Amniotic stem cell (primary cell): ENCODE measurements at regions not wholly inside any gene's neighbourhood (a gene's known extent, or its start where the extent isn't known, plus 50 kb on each side); places are given as distances from the start of the nearest gene placed in this dataset.

Source experiments
- DNase-seq: peaks from one replicate; lab custom pipeline; 2025; lab: John Stamatoyannopoulos, UW

DNA sequence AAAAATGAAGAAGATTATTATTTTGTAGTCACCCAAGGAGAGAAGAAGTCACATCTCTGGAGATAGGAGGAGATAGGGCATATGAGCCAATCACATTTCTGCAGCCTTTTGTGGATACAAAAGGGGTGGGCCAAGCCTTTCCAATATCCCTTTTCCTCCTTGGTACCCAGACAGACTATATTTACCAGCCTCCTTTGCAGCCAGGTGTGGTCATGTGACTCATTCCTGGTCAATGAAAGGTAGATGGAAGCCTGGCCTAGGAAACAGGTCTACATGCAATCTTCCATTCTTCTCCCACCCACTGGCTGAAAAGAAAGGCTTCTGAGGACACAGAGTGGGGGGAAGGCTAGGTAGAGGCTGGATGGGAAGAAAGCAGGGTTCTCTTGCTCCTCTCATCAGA lies 58.1 kb upstream of the ERG start:
- DNase-seq: no peak

DNA sequence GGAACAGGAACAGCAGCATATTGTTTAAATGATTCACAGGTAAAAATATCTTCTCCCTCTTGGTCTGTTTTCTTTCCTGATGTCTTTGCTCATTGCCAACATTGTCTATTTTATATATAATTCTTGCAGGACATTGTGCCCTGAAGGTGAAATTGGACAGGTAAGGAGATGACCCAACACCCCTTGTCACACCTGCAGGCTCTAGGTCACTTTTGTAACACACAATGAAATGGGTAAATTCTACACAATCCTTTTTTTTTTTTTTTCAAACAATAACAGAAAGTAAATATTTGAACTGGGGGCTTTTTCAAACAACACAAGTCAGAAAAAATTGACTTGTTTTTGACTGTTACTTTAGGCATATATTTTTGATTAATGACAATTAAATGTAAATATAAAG lies 62.9 kb upstream of the ERG start:
- DNase-seq: no peak

DNA sequence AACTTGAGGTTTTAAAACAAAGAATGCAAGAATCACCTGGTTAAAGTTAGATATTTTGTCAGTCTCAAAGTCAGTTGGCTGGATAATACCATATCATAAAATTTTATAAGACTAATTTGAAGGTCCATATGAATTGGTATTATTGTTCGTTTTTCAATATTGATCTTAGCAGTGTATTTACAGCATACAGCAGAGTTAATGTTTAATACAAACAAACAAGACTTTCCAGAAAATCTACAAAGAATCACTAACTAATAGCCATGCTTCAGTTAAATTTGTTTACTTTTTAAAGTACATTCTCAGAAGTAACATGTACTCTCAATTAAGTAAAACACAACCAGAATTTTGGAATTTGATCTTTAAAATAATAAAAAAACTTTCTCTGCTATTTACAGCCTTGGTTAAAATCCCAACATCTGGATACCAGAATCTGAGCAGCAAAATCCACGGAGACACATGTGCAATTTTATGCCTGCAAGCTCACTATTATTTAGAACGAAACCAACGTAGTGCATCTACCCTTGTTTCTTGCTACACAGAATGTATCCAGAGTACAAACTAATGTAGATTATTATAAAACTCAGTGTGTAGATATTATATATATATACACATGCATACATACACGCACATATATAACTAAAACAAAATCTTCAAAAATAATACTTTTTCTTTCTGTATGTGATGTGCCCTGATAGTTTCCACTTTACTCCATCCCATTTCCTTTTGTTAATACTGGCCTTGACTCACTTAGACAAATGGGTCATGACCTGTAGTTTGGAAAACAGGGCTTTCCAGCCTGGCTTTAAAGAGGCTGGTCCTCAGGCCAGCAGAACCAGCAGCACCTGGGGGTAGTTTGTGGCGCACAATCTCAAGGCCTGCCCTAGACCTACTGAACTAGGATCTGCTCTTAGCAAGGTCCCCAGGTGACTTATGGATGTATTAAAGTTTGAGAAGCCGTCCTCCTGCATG lies 63.6 kb upstream of the ERG start:
- no peak for DNase-seq

DNA sequence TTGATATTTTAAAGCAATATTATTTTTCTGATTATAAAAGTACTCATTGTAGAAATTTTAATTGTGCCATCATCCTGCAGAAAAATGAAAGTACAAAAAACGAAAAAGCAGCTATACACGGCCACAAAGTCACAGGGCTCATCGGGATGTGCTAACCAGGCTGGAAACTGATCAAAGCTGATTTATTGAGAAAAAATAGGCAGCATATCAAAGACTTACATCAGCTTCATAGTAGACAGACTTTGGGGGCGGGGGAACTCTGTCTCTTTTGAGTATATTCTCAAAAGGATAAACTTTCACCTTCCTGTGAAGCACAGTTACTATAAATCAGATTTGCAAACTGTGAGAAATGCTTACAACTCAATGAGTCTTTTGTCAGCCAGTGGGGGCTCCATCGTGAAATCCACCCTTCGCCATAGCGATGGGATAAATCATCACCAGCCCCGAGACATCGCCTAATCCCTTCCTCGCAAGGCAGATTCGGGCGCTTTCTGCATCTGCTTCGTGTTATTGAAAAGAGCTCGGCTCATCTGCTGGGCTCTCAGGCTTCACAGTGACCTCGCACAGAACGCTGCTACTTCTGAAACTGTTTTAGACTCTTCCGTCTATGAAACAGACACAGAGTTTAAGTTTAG lies 69.2 kb upstream of the ERG start:
- DNase-seq: peak; percentile 36

DNA sequence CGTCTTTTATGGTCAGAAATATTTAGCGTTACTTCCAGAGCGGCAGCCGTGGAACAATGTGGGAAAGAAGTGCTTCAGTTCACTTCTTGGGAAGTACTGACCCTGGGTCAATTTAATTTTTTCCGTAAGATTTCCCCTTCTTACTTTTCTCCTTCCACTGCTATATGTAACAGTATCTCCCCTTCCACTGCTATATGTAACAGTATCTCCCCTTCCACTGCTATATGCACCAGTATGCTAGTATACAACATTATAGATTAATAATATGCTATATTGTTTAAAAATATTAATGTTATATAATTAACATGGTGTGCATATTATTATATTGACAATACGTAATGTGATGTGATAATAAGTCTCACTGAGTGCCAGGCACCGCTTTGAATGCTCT lies 69.7 kb upstream of the ERG start:
- DNase-seq: no peak

DNA sequence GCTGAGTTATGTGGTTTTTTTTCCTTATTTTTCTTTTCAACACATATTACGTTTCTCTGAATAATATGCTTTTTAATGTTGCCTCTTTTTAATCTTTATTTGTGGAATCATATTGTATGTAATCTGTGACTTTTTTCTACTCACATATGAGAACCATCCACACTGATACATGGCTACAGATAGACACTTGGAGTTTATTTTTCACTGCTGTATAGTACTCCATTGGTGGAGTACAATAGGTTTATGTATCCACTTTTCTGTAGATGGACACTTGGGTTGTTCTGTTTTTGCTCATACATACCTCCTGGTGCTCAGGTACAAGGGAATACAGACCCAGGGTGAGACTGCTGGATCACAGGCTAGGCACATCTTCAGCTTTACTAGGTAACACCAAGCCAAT lies 71.5 kb upstream of the ERG start:
- DNase-seq: no peak

DNA sequence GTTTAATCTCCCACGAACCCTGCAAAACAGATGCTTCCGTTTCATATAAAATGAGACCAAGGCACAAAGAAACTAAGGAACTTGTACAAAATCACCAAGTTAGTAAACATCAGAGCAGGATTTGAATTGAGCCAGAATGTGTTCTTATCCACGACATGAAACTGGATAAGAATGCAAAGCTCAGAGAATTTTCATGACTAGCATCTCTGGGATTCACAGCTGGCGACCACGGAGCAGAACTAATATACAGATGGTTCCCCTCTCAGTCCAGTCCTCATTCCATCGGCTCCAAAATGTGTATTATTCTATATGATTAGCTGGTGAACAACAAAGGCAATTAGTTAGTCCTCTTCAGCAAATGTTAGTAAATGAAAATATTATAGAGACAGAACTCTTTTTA lies 72.3 kb upstream of the ERG start:
- no peak for DNase-seq

DNA sequence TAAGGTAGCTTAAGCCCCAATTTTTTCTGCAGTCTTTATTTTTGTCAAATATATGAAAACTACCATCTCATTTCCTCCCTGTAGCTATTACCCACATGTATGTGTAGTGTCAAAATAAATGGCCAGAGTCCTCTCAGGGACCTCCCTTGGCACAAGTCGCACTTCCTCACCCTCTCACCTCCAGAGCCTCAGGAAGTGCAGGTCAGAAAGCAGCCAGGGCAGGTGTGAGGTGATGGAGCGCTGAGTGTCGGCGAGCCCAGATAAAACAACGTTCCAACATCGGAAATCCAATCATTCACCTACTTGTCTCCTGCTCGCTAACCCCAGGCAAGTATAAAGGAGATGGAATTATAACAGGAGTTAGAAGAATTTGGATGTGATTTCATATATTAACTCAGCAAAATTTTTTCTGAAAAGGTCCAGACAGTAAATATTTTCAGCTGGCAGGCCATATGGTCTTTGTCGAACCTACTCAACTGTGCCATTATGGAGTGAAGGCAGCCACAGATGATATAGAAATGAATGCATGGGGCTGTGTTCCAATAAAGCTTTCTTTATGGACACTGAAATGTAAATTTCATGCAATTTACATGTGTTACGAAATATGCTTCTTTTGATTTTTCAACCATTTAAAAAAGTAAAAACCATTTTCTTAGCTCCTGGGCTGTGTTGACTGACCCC lies 76.8 kb upstream of the ERG start:
- DNase-seq: no peak

DNA sequence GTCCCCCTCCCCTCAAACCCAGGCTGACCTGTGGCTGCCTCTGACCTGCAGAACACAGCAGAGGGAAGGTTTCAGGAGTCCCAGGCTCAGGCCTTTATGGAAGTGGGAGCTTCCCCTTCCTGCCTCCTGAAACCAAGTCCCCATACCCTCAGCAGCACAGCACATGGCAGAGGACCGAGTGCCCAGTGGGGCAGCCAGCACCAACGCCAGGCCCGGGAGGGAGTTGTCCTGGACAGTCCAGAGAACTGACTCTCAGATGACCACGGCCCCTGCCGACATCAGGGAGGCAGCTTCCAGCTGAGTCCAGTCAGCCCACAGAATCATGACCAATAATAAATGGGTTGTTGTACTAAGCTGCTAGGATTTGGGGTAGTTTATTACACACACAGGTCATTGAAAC lies 79.6 kb upstream of the ERG start:
- DNase-seq: no peak

DNA sequence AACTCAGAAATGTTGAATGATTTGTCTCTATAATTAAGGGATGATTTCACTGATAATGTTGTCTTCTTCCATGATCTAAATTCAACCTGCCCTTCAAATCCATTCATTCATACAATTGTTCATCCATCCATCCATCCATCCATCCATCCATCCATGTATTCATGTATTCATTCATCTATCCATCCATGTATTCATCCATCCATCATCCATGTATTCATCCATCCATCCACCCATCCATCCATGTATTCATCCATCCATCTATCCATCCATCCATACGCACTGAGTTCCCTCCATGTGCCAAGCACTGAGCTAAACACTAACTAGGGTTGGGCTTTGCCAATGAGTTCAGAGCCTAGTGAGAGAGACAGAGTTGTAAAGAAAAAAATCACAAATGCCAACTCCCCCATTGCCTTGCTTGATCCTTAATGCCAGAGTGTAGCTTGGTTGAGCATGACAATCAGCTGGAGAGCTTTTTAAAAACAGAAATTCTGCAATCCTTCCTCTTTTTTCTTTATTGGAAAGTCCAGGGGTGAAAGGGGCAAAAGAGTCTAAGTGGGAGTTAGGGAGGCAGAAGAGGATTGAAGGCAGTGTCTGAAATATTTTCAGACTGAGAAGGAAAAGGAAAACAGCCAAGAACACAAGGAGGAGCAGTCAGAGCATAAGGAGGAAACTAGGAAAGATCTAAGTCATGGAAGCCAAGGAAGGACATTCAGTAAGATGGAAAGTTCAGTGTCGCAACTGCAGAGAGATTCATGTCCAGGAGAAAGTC lies 92.4 kb upstream of the ERG start:
- DNase-seq: no peak

DNA sequence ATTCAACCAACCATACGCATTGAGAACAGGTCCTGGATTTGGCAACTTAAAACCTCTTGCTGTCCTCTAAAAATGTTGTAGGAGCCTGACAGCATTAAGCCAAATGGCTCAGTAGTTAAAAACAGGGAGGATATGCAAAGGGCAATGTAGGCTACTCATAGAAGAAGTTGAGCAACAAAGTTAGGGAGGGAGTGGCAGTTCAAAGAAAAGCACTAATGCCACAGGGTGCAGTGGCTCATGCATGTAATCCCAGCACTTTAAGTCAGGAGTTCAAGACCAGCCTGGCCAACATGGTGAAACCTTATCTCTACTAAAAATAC lies 92.9 kb upstream of the ERG start:
- DNase-seq: no peak

DNA sequence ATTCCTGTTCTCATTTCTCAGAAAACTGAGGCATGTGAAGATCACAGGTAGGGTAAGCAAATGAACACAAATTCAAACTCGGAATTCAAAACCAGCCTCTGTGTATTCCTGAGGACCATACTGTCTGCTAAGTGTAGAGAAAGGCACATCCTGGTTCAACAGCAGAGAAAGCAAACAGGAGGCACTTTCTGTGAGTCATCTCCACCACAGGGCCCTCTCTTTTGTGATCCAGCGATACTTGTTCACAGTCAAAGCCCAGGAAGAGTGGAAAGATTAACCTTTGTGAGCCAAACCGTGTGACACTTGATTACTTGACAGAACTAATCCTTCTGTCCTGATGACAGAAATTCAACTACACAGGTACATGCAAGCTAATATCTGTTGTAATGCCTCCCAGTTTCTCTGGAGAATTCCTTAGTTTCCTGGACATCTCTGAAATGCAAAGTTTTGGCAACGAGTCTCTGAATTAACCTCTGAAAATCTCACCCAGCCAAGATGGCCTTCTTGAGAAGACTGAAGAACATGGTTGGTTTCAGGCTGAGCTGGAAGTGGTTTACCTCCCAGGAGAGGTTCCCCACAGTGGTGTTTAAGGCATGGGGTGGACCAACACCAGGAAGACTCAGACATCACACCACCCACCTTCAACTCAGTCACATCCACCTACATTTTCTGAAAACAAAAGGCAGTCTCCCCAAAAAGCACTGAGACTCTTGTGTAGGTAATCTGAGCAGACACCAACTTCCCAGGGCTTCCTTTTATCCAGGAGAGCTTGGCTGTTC lies 98.2 kb upstream of the ERG start:
- no peak for DNase-seq

DNA sequence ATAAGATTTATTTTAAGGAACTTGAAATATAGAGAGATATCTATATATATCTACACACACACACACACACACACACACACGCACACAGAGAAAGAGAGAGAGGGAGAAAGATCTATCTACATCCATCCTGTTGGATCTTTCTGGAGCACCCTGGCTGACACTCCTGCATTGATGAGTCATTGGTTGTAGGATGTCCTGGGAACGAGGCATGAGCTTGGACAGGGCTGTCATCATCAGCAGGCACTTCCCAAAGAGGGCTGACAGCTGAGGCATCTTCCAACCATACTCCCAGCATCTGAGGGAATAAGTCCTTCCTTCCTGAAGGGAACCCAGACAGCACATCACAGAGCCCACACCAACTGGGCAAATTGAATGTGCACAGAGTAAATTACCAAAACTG lies 99.1 kb upstream of the ERG start:
- no peak for DNase-seq

DNA sequence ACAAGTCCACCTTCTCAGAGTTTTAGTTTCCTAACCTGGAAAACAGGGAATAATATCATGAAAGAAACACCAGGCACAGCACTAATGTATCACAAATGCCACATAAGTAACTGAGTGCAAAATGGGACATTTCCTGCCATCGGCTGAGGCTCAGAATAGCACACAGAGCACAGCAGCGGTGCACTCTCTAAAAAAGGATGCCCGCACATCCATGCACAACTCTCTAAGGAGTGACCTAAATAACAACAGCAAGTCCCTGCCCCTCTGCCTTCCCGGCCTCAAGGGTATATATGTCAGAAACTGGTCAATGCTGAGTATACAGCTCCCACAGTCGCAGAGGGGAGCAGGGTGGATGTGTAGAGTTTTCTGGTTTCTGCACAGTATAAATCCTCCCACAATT lies 100.1 kb upstream of the ERG start:
- no peak for DNase-seq

DNA sequence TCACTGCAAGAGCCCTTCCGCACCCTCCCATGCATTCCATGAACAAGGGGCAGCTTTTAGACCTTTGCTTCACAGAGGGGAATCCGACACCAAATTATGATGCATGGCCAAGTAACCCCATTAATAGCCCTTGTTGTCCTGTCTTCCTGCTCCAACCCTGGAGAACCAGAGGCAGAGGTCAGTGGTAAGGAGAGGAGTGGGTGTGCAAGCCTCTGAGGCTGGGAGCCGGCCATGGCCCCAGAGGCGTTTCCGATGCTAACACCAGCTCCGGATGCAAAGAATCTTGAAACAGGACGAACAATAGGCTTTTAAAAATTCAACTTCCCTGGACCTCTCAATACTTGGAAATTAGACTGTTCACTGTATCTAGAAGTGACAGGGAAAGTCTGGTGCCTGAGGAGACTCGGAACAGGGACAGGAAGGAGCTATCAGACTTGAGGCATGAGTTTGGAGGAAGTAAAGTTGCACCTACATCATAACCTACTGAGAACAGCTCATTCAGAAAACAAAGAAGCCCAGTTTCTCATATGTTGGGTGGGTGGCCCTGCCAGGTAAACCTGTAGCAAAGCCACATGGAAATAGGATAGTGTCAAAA lies 101.2 kb upstream of the ERG start:
- DNase-seq: no peak

DNA sequence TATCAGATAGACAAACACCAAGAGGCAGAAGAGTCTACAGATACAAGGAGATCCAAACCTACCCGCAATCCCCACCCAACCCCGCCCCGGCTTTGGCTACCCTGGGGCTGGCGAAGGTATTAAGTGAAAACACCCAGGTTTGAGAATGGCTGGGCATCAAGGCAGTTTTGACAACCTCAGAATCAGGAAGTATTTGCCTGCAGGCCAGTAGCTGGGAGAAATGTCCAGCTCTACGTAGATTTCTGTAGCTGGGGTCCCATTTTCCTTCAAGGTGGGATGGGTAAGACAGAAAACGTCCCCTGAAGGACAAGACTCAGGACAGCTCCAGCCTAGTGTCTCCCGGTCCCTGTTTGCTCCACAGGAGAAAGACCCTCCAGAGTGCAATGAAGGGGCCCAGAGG lies 101.8 kb upstream of the ERG start:
- DNase-seq: no peak

DNA sequence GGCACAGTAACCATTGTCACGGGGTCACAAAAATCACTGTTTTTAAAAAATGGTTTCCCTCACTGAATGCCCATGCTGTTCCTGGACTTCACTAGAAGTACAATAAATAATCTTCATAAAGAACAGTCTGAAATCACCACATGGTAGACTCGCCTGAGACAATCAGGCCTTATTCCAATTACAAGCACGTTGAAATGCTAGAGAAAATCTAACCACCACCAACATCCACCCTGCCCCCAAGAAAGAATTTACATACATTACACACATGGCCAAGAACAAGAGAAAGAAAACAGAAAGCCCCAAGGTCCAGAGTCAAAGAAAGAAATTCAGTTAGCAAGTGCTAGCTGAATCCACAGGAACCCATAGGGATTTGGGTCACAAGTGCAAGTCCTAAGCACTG lies 107.0 kb upstream of the ERG start:
- DNase-seq: no peak

DNA sequence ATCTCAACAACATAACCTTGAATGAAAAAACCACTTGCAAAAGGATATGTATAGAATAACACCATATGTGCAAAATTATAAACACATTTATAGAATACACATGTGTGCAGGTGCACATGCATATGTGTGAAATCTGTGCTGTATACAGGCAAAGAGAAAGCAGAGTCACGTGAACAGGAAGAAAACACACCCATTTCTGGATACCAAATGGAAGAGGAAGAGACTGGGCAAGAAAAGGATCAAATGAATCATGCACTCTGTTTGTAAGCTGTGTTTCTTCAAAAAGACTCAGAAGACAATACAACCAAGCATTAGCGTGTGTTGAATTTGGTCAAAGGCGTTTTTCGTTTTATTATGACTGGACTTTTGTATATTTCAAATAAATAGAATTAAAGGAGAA lies 111.3 kb upstream of the ERG start:
- no peak for DNase-seq

DNA sequence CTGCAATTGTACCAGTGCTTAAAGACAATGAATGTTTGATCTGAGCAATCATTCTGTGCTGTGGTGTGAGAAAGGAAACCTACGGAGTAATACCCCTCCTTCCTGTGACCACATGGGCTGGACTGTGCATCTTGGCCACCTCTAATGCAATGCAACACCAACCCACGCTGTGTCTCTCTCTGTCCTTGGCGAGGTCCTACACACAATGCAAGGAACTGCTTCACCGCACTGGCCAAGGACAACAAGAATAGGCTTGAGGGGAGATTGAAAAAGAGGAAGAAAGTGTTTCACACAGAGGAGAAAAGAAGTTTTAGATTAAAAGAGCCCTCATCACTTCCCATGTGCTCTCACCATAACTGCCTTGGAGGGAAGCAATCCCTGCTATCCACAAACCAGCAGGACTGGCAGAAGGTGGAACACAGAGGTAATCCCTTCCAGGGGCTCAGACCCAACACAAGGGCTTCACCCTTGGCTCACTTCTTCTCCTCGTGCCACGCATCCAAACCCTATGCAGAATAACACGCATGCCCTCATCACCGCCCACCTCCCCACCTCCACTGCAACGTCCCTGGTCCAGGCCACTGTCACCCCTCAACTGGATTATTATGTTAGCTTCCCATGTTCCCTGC lies 112.5 kb upstream of the ERG start:
- DNase-seq: no peak

DNA sequence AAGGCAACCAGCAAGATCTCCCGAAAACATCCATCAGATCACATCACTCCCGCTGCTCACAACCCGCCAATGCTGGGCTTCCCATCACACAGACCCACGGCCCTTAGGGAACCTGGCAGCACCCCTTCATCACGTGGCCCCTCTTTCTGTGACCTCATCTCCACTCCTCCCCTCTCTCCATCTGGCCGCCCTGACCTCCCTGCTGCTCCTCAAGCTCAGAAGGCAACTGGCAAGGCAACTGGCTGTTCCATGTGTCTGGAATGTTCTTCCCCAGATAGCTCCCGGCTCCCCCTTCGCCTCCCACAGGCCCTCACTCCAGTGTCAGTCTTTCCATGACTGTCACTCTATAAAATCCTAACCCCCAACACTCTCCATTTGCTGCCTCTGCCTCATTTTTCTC lies 113.0 kb upstream of the ERG start:
- no peak for DNase-seq

DNA sequence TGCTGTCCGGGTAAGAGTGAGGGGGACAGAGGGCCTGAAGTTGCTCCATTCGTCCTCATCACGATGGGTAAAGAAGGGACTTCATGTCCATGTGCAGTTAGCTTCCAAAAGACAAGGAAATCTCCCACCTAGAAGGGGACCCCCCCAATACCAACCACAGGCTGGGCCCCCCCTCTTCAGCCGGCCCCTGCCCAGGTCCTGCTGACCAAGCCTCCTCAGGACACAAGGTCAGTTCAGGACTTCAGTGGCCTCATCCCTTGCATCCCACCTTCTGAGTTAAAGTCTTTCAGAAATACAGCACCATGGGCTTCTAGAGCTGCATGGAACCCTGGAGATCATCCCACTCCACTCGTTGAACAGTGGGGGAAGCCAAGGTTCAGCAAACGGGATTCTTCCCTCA lies 115.4 kb upstream of the ERG start:
- DNase-seq: no peak
